IPS-20b (cell line): ENCODE measurements at regions not wholly inside any gene's neighbourhood (a gene's known extent, or its start where the extent isn't known, plus 50 kb on each side); places are given as distances from the start of the nearest gene placed in this dataset.

ENCODE experiments used
- H3K27ac ChIP-seq: one replicate; pipeline ENCODE4 v1.5.1; 2013; ENCODE audit warnings: low read length
- H3K27me3 ChIP-seq: 2 replicates; pipeline ENCODE4 v1.6.1; 2013; ENCODE audit warnings: mild to moderate bottlenecking, low read length, inconsistent platforms; ENCODE audit not compliant: insufficient read depth
- H3K36me3 ChIP-seq: 2 replicates; pipeline ENCODE4 v1.6.1; 2013; ENCODE audit warnings: low read depth, mild to moderate bottlenecking, inconsistent platforms, low read length, moderate library complexity; ENCODE audit not compliant: insufficient read depth
- H3K4me1 ChIP-seq: 2 replicates; pipeline ENCODE4 v1.6.1; 2013; ENCODE audit warnings: mild to moderate bottlenecking, control low read depth, inconsistent platforms, low read length, moderate library complexity; ENCODE audit not compliant: insufficient read depth
- H3K4me3 ChIP-seq: 2 replicates; pipeline ENCODE4 v1.5.1; 2013; ENCODE audit warnings: mild to moderate bottlenecking, low read length, inconsistent platforms
- H3K9ac ChIP-seq: 2 replicates; pipeline ENCODE4 v1.6.1; 2013; ENCODE audit warnings: low read depth, mild to moderate bottlenecking, inconsistent platforms, low read length, moderate library complexity
- H3K9me3 ChIP-seq: 2 replicates; pipeline ENCODE4 v1.6.1; 2013; ENCODE audit warnings: mild to moderate bottlenecking, low read depth, low read length, inconsistent platforms; ENCODE audit not compliant: insufficient read depth

- no peaks in the 10 kb centered on the region for H3K27me3 ChIP-seq
- H3K9ac ChIP-seq = no peak overlapping the region
- no peaks in the 10 kb centered on the region for H3K9me3 ChIP-seq
- H3K4me3 ChIP-seq = no peak overlapping the region
- no peak overlapping the region for H3K27ac ChIP-seq
- H3K4me1 ChIP-seq = no peaks in the 10 kb centered on the region
- no peaks in the 10 kb centered on the region for H3K36me3 ChIP-seq
Observed at GRCh38 chr4:115655626-115656025, 542.2 kb upstream of the NDST4 start.

- Histone ChIP-seq H3K4me3 (no peak overlapping the region), H3K9me3 (no peaks in the 10 kb centered on the region), H3K9ac (no peak overlapping the region), H3K27ac (no peak overlapping the region), H3K27me3 (no peaks in the 10 kb centered on the region), H3K36me3 (no peaks in the 10 kb centered on the region), H3K4me1 (no peaks in the 10 kb centered on the region)
Observed at GRCh38 chr4:115648786-115649185, 535.4 kb upstream of the NDST4 start.

GRCh38 chr4:115629270-115629669 is 515.9 kb upstream of the NDST4 start:
- Histone ChIP-seq H3K36me3 (no peaks in the 10 kb centered on the region), H3K27me3 (no peaks in the 10 kb centered on the region), H3K4me3 (no peak overlapping the region), H3K27ac (no peak overlapping the region), H3K9me3 (no peaks in the 10 kb centered on the region), H3K9ac (no peak overlapping the region), H3K4me1 (no peaks in the 10 kb centered on the region)

- Histone ChIP-seq H3K27me3 (no peaks in the 10 kb centered on the region), H3K27ac (no peak overlapping the region), H3K4me1 (no peaks in the 10 kb centered on the region)
Observed at GRCh38 chr4:115609631-115610030, 496.2 kb upstream of the NDST4 start.

GRCh38 chr4:115607311-115607710 is 493.9 kb upstream of the NDST4 start:
- no peaks in the 10 kb centered on the region for H3K4me1 ChIP-seq
- no peaks in the 10 kb centered on the region for H3K9me3 ChIP-seq
- H3K27me3 ChIP-seq = no peaks in the 10 kb centered on the region
- H3K36me3 ChIP-seq = no peaks in the 10 kb centered on the region
- no peak overlapping the region for H3K4me3 ChIP-seq
- no peak overlapping the region for H3K27ac ChIP-seq
- H3K9ac ChIP-seq = no peak overlapping the region

More at GRCh38 chr4:115609631-115610030, 496.2 kb upstream of the NDST4 start:
- Histone ChIP-seq H3K9me3 (no peaks in the 10 kb centered on the region), H3K9ac (no peak overlapping the region), H3K36me3 (no peaks in the 10 kb centered on the region), H3K4me3 (no peak overlapping the region)

- Histone ChIP-seq H3K27ac (peak overlapping the region; percentile 8), H3K9me3 (peaks cover 7% of the 10 kb centered on the region), H3K36me3 (no peaks in the 10 kb centered on the region), H3K9ac (no peak overlapping the region), H3K4me1 (peaks cover 5% of the 10 kb centered on the region; the same call in 1 of the 2 replicates), H3K27me3 (no peaks in the 10 kb centered on the region), H3K4me3 (peak overlapping the region; percentile 1; the same call in 1 of the 2 replicates)
Observed at GRCh38 chr4:115596265-115597001, 483.0 kb upstream of the NDST4 start.

GRCh38 chr4:115580901-115581300 is 467.5 kb upstream of the NDST4 start:
- H3K9ac ChIP-seq = no peak overlapping the region
- no peaks in the 10 kb centered on the region for H3K9me3 ChIP-seq
- no peak overlapping the region for H3K4me3 ChIP-seq
- H3K36me3 ChIP-seq = no peaks in the 10 kb centered on the region
- no peaks in the 10 kb centered on the region for H3K27me3 ChIP-seq
- H3K27ac ChIP-seq = no peak overlapping the region
- peaks cover 4% of the 10 kb centered on the region; the same call in 1 of the 2 replicates for H3K4me1 ChIP-seq

- H3K36me3 ChIP-seq = no peaks in the 10 kb centered on the region
- no peak overlapping the region for H3K9ac ChIP-seq
- H3K9me3 ChIP-seq = no peaks in the 10 kb centered on the region
- no peaks in the 10 kb centered on the region for H3K27me3 ChIP-seq
- no peak overlapping the region for H3K27ac ChIP-seq
- peaks cover 10% of the 10 kb centered on the region for H3K4me1 ChIP-seq
- no peak overlapping the region for H3K4me3 ChIP-seq
Observed at GRCh38 chr4:115575851-115576250, 462.4 kb upstream of the NDST4 start.

GRCh38 chr4:115562506-115562905 is 449.1 kb upstream of the NDST4 start:
- no peaks in the 10 kb centered on the region for H3K9me3 ChIP-seq
- H3K4me3 ChIP-seq = no peak overlapping the region
- H3K27me3 ChIP-seq = no peaks in the 10 kb centered on the region
- H3K27ac ChIP-seq = no peak overlapping the region
- no peak overlapping the region for H3K9ac ChIP-seq
- no peaks in the 10 kb centered on the region for H3K36me3 ChIP-seq
- no peaks in the 10 kb centered on the region for H3K4me1 ChIP-seq

- peak overlapping the region; percentile 5 for H3K27ac ChIP-seq
- peak overlapping the region; percentile 24; the same call in 1 of the 2 replicates for H3K4me3 ChIP-seq
- no peaks in the 10 kb centered on the region for H3K36me3 ChIP-seq
- no peaks in the 10 kb centered on the region for H3K9me3 ChIP-seq
- H3K9ac ChIP-seq = no peak overlapping the region
- H3K27me3 ChIP-seq = no peaks in the 10 kb centered on the region
- no peaks in the 10 kb centered on the region; the same call in 1 of the 2 replicates for H3K4me1 ChIP-seq
Observed at GRCh38 chr4:115548123-115548522, 434.7 kb upstream of the NDST4 start.

- H3K9ac ChIP-seq = no peak overlapping the region
- H3K4me1 ChIP-seq = no peaks in the 10 kb centered on the region
- no peak overlapping the region for H3K4me3 ChIP-seq
Observed at GRCh38 chr4:115537387-115537786, 424.0 kb upstream of the NDST4 start.

GRCh38 chr4:115529126-115529525 is 415.7 kb upstream of the NDST4 start:
- H3K27ac ChIP-seq = no peak overlapping the region
- H3K36me3 ChIP-seq = no peaks in the 10 kb centered on the region
- H3K27me3 ChIP-seq = no peaks in the 10 kb centered on the region
- no peaks in the 10 kb centered on the region for H3K4me1 ChIP-seq
- no peak overlapping the region for H3K9ac ChIP-seq
- no peak overlapping the region for H3K4me3 ChIP-seq
- no peaks in the 10 kb centered on the region for H3K9me3 ChIP-seq

More at GRCh38 chr4:115537387-115537786, 424.0 kb upstream of the NDST4 start:
- no peaks in the 10 kb centered on the region for H3K9me3 ChIP-seq
- no peaks in the 10 kb centered on the region for H3K27me3 ChIP-seq
- no peak overlapping the region for H3K27ac ChIP-seq
- H3K36me3 ChIP-seq = no peaks in the 10 kb centered on the region
